NCI-H2081 treated with DMSO at 0.1 percent for 48 hours (cell line): ENCODE measurements at regions not wholly inside any gene's neighbourhood (a gene's known extent, or its start where the extent isn't known, plus 50 kb on each side); places are given as distances from the start of the nearest gene placed in this dataset.

Experiments
- DNase-seq: peaks from one replicate; lab custom pipeline; 2025; lab: John Stamatoyannopoulos, UW

GRCh38 chr7:25996006-25996408 lies 156.0 kb upstream of the NFE2L3 start:
- DNase-seq, result no peak

- no peak for DNase-seq
Measured at GRCh38 chr7:25998499-25998898, 153.5 kb upstream of the NFE2L3 start.

GRCh38 chr7:26000841-26001240 lies 151.2 kb upstream of the NFE2L3 start:
- DNase-seq, result no peak

GRCh38 chr7:26001662-26002244 lies 150.2 kb upstream of the NFE2L3 start:
- no peak for DNase-seq

- DNase-seq, result no peak
Measured at GRCh38 chr7:26005683-26006410, 146.2 kb upstream of the NFE2L3 start.

- no peak for DNase-seq
Measured at GRCh38 chr7:26006426-26006825, 145.6 kb upstream of the NFE2L3 start.

- DNase-seq, result no peak
Measured at GRCh38 chr7:26007510-26007909, 144.5 kb upstream of the NFE2L3 start.

- no peak for DNase-seq
Measured at GRCh38 chr7:26008428-26008827, 143.6 kb upstream of the NFE2L3 start.

GRCh38 chr7:26011039-26011696 lies 140.8 kb upstream of the NFE2L3 start:
- no peak for DNase-seq

- DNase-seq, result peak; percentile 62
Measured at GRCh38 chr7:26013551-26014083, 138.4 kb upstream of the NFE2L3 start.

GRCh38 chr7:26022982-26023381 lies 129.0 kb upstream of the NFE2L3 start:
- no peak for DNase-seq

GRCh38 chr7:26029911-26030310 lies 122.1 kb upstream of the NFE2L3 start:
- DNase-seq, result no peak

GRCh38 chr7:26034391-26034790 lies 117.6 kb upstream of the NFE2L3 start:
- DNase-seq, result no peak

- no peak for DNase-seq
Measured at GRCh38 chr7:26035552-26035951, 116.4 kb upstream of the NFE2L3 start.

GRCh38 chr7:26036092-26036491 lies 115.9 kb upstream of the NFE2L3 start:
- no peak for DNase-seq

GRCh38 chr7:26038201-26038990 lies 113.6 kb upstream of the NFE2L3 start:
- DNase-seq, result no peak

- DNase-seq, result no peak
Measured at GRCh38 chr7:26040085-26040484, 111.9 kb upstream of the NFE2L3 start.

- no peak for DNase-seq
Measured at GRCh38 chr7:26042237-26042636, 109.8 kb upstream of the NFE2L3 start.

- no peak for DNase-seq
Measured at GRCh38 chr7:26043801-26044200, 108.2 kb upstream of the NFE2L3 start.

GRCh38 chr7:26044320-26044719 lies 107.7 kb upstream of the NFE2L3 start:
- no peak for DNase-seq

GRCh38 chr7:26046150-26046549 lies 105.8 kb upstream of the NFE2L3 start:
- DNase-seq, result no peak

- DNase-seq, result no peak
Measured at GRCh38 chr7:26046878-26047277, 105.1 kb upstream of the NFE2L3 start.
